Breast epithelium (tissue), 4 donors: ENCODE measurements at regions not wholly inside any gene's neighbourhood (a gene's known extent, or its start where the extent isn't known, plus 50 kb on each side); places are given as distances from the start of the nearest gene placed in this dataset.

Experiments used
- DNase-seq, 2 donors: peaks; one replicate each; pipeline ENCODE4 v3.0.0-alpha.2; 2019; ENCODE audit warnings: low spot score in 2 of 2
- H3K27ac ChIP-seq, 2 donors: fragments of 200-600 bp; sonication (generic) in 1 of 2; one replicate each; pipeline ENCODE4 v1.5.1; 2016 to 2019; ENCODE audit warnings: mild to moderate bottlenecking in 1 of 2
- H3K27me3 ChIP-seq, 2 donors: fragments of 200-600 bp; sonication (generic) in 1 of 2; one replicate each; pipeline versions ENCODE4 v1.5.1 to v1.6.0; 2017 to 2019; ENCODE audit warnings: control low read depth in 1 of 2, mild to moderate bottlenecking in 1 of 2
- H3K36me3 ChIP-seq: fragments of 200-600 bp; one replicate; pipeline ENCODE4 v1.5.1; 2019
- H3K4me1 ChIP-seq, 2 donors: fragments of 200-600 bp; sonication (generic); one replicate each; pipeline ENCODE4 v1.5.1; 2016 to 2019; ENCODE audit warnings: control low read depth in 1 of 2
- H3K4me3 ChIP-seq, 3 donors: fragments of 200-600 bp; sonication (generic); 1 replicate in 2 of 3; 2 replicates in 1 of 3; pipeline ENCODE4 v1.5.1; 2016 to 2019; ENCODE audit warnings: mild to moderate bottlenecking in 3 of 3, moderate library complexity in 2 of 3
- H3K9me3 ChIP-seq, 2 donors: fragments of 200-600 bp; sonication (generic) in 1 of 2; one replicate each; pipeline ENCODE4 v1.5.1; 2016 to 2019; ENCODE audit warnings: control low read depth in 1 of 2
- POLR2A ChIP-seq: fragments of 450-650 bp; IDR thresholded peaks from one replicate; pipeline ENCODE4 v1.6.1; 2016; ENCODE audit warnings: antibody characterized with exemption, mild to moderate bottlenecking, moderate library complexity
- POLR2AphosphoS5 ChIP-seq, 3 donors: sonication (generic); formaldehyde crosslinking; IDR thresholded peaks; one replicate each; pipeline ENCODE4 v1.6.1; 2017; ENCODE audit warnings: antibody characterized with exemption in 3 of 3
- intact Hi-C: fragments of 100-400 bp; cut with DNase I; formaldehyde crosslinking; loops from one replicate; pipeline ENCODE4 v1.15.1; 2023; ENCODE audit warnings: low total_unique reads
- TF ChIP-seq, protein P1 (sequence below), 3 donors: fragments of 450-650 bp; IDR thresholded peaks; one replicate each; pipeline ENCODE4 v1.5.1; 2016 to 2017; ENCODE audit warnings: antibody characterized with exemption in 3 of 3, mild to moderate bottlenecking in 3 of 3, moderate library complexity in 3 of 3

DNA sequence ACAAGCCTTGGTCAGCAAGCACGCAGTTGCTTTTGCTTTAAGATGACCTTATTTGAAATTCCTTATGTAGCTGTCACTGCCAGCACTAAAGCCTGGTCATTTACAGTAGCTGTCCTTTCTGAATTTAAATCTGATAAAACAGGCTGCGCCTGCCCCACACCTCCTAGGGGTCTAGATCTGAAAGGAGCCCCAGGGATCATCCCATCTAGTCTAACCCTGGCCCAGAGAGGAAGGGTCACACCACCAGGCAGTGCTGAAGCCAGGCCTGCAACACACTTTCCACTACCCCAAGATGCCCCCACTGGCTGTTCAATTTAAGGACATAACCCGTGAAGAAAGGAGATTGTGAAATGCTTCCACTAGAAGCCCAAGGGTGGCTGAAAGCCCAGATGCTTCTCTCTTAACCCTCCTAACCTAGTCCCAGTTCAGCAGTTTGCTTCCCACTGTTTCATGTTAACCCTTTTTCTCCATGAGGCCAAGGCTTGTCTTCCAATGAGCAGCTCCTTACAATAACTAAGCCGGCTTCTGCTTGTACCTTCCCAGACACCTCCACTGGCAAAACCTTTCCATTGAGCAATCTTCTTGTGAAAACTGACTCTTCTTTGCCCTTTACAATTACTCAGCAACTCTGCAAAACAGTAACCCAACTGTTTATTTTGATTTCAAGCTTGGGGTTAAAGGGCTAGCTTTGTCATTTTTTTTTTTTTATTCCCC lies 198.9 kb upstream of the LPP start:
- no peaks in the 10 kb centered on the region for H3K9me3 ChIP-seq
- H3K36me3 ChIP-seq: no peaks in the 10 kb centered on the region
- intact Hi-C loops: no loop called here
- H3K4me3 ChIP-seq: no peak overlapping the region
- peaks cover 0 to 3% of the 10 kb centered on the region in 2 donors for H3K4me1 ChIP-seq
- peak in 1 of 2 donors; percentile 21 for DNase-seq
- H3K27me3 ChIP-seq: no peaks in the 10 kb centered on the region
- peak overlapping the region; percentile 48 to 78 for H3K27ac ChIP-seq
- TF ChIP-seq POLR2AphosphoS5 (IDR thresholded peaks at IDR 0.05) (peak in 2 of 3 donors; percentile 60 to 82), POLR2A (no peak)
- TF ChIP-seq, protein P1, sequence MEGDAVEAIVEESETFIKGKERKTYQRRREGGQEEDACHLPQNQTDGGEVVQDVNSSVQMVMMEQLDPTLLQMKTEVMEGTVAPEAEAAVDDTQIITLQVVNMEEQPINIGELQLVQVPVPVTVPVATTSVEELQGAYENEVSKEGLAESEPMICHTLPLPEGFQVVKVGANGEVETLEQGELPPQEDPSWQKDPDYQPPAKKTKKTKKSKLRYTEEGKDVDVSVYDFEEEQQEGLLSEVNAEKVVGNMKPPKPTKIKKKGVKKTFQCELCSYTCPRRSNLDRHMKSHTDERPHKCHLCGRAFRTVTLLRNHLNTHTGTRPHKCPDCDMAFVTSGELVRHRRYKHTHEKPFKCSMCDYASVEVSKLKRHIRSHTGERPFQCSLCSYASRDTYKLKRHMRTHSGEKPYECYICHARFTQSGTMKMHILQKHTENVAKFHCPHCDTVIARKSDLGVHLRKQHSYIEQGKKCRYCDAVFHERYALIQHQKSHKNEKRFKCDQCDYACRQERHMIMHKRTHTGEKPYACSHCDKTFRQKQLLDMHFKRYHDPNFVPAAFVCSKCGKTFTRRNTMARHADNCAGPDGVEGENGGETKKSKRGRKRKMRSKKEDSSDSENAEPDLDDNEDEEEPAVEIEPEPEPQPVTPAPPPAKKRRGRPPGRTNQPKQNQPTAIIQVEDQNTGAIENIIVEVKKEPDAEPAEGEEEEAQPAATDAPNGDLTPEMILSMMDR (IDR thresholded peaks at IDR 0.05): no peak

- DNase-seq: no peak
- H3K27me3 ChIP-seq: no peaks in the 10 kb centered on the region
- H3K4me1 ChIP-seq: peaks cover 0 to 3% of the 10 kb centered on the region in 2 donors
- no peak for TF ChIP-seq POLR2AphosphoS5 (IDR thresholded peaks at IDR 0.05)
- TF ChIP-seq POLR2A: no peak
- TF ChIP-seq, protein P1 (IDR thresholded peaks at IDR 0.05): no peak
- H3K36me3 ChIP-seq: no peaks in the 10 kb centered on the region
- intact Hi-C loops: no loop called here
- H3K9me3 ChIP-seq: no peaks in the 10 kb centered on the region
- no peak overlapping the region for H3K4me3 ChIP-seq
- peak overlapping the region; percentile 48 to 77 for H3K27ac ChIP-seq
These were observed 198.4 kb upstream of the LPP start for GRCh38 chr3:187955587-187955952.

- H3K27me3 ChIP-seq: no peaks in the 10 kb centered on the region
- intact Hi-C loops: no loop called here
- H3K4me1 ChIP-seq: peaks cover 0 to 3% of the 10 kb centered on the region in 2 donors
- H3K4me3 ChIP-seq: no peak overlapping the region
- no peaks in the 10 kb centered on the region for H3K36me3 ChIP-seq
- DNase-seq: no peak
- H3K9me3 ChIP-seq: no peaks in the 10 kb centered on the region
- TF ChIP-seq POLR2A (no peak), POLR2AphosphoS5 (IDR thresholded peaks at IDR 0.05) (no peak)
- TF ChIP-seq, protein P1 (IDR thresholded peaks at IDR 0.05): no peak
- no peak overlapping the region for H3K27ac ChIP-seq
These were observed 196.8 kb upstream of the LPP start for GRCh38 chr3:187957165-187957581.

GRCh38 chr3:187957582-187957981 lies 196.4 kb upstream of the LPP start:
- Histone ChIP-seq H3K27me3 (no peaks in the 10 kb centered on the region), H3K4me1 (peaks cover 0 to 3% of the 10 kb centered on the region in 2 donors), H3K9me3 (no peaks in the 10 kb centered on the region), H3K27ac (no peak overlapping the region), H3K36me3 (no peaks in the 10 kb centered on the region), H3K4me3 (no peak overlapping the region)
- TF ChIP-seq, protein P1 (IDR thresholded peaks at IDR 0.05): no peak
- TF ChIP-seq POLR2AphosphoS5 (IDR thresholded peaks at IDR 0.05) (no peak), POLR2A (no peak)
- intact Hi-C loops: no loop called here
- no peak for DNase-seq

DNA sequence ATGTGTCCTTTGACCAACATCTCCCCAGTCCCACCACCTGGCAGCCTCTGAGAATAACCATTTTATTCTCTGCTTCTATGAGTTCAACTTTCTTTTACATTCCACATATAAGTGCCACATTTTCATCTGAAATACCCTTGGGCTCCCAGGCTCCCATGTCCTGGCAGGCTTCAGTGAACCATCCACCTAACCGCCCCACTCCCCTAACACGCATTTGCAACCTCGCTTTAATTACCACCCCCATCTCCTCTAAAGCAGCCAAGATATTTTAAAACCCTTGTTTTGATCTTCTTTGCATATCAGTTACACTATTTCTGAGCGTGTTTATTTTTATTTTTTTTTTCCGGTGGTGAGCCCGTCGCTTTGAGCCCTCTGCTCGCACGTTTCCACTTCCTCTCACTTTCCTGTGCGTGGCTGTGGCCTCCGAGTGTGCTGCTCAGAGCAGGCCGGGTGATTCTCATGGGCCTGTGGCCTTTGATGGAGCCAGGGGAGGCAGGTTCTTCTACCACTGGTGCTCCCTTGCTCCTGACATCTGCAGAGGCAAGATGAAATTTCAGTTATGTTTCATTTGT lies 195.4 kb upstream of the LPP start:
- Histone ChIP-seq H3K36me3 (no peaks in the 10 kb centered on the region), H3K27ac (no peak overlapping the region), H3K9me3 (no peaks in the 10 kb centered on the region), H3K27me3 (no peaks in the 10 kb centered on the region), H3K4me1 (peaks cover 0 to 3% of the 10 kb centered on the region in 2 donors), H3K4me3 (no peak overlapping the region)
- TF ChIP-seq, protein P1 (IDR thresholded peaks at IDR 0.05): no peak
- TF ChIP-seq POLR2A: no peak
- no peak for TF ChIP-seq POLR2AphosphoS5 (IDR thresholded peaks at IDR 0.05)
- intact Hi-C loops: no loop called here
- no peak for DNase-seq
